Inflammatory macrophage treated with lipopolysaccharide for 4 hours (primary cell): ENCODE measurements at regions not wholly inside any gene's neighbourhood (a gene's known extent, or its start where the extent isn't known, plus 50 kb on each side); places are given as distances from the start of the nearest gene placed in this dataset.

Experiments used
- DNase-seq: peaks from one replicate; pipeline ENCODE4 v3.0.0-alpha.2; 2020

DNA sequence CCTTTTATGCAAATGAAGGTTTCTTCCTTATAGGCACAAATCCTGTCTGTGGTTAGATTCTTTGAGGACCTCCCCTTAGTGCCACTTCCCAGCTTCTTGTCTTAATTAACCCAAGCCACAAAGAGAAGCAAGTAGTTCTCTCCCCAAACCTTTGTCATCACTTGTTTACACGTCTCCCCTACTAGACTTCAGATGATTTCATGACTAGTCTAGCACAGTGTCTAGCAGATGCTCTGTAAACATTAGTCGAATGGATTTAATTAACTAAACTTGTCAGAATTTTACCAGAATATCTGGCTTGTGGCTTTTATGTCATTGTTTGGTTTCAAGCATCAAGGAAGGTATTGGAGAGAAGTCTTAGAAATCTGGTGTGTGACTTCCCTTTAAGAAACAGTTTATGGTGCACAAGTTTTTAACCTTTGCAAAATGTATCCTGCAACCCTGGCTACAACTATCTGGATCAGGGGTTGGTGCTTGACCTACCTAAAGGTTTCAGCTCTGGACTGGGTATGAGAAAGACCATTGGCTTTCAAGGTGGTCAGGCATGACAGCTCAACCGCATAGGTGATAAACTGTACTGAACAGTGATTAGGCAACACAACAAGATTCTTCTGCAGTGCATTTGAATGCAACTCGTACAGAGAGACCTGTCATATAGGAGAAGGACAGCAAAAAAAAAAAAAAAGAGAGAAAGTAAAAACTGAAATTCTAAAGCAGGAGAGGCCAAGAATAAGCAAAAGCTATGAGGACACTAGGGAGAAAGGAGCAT lies 93.2 kb upstream of the CCDC150 start:
- no peak for DNase-seq

DNA sequence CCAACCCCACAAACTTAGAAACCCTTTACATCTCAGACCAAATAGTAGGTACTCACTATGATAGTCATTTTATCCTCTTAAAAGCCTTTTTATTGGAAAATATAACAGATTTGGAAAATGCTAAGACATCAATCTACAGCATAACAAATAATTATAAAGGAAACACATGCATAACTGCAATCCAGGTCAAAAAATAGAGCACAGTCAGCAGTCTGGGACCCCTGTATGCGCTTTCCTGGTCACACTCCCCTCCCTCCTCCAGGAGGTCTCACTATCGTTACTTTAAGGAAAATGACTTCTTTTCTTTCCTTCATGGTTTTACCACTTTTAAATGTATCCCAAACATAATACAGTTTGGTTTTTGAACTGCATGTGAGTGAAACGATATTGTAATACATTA lies 90.5 kb upstream of the CCDC150 start:
- DNase-seq, result no peak

DNA sequence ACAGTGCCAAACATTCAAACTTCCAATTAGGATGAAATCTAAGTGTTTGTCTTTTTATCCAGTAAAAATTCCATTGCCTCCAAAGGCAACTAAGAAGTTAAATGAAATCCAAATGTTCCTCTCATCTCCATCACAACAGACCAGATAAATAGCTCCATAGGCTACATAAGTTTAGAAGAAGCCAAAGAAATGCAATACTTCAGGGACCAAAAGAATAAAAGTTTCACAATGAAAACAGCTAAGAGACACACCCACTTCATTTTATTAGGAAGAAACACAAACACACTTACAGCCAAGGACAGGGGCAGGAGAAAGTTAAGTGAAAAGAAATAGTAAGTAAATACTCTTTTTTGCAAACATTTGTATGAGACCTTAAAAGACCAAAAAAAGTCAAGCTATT lies 88.5 kb upstream of the CCDC150 start:
- DNase-seq, result no peak

DNA sequence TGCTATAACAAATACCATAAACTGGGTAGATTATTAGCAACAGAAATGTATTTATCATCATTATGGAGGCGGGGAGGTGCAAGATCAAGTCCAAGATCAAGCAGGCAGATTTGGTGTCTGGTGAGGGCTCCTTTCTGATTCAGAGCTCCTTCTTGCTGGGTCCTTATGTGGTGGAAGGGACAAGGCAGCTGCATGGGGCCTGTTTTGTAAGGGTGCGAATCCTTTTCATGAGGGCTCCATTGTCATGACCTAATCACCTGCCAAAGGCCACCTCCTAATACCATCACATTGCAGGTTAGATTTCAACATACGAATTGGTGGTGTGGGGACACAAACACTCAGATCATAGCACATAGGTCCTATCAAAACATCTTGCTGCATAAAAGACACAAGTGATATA lies 84.4 kb upstream of the CCDC150 start:
- no peak for DNase-seq

DNA sequence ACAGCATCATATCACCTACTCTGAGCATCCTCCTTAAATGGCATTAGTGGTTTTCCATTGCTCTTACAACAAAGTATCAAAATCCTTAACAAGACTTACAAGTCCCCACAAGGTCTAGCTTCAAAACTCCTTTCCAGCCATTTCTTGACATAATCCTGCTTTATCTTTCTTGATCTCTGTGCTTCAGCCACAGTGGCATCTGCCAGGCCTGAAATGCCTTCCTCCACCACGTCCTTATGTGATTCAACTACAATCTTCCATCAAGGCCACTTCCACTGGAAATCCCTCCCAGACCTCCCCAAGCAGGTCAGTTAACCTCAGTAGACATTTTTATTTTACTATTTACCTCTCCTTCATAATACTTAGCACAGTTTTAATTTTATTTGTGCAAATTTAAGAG lies 83.8 kb upstream of the CCDC150 start:
- no peak for DNase-seq

DNA sequence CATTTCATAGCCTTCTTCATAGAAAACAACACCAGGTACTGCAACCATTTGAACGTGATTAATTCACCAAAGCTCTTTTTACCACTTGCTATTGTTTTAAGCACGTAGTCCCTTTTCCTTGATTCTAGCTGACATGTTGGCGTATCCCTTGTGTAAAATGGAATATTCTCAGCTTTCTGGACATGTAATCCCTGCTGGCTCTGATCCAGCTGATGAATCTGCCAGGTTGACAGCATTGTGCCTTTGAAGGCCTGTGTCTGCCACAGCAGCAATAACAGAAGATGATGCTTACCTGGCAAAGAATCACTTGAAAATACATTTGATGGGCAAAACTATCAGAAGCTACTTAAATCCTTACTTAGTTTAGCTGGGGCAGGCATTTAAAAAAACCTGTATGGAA lies 81.0 kb upstream of the CCDC150 start:
- no peak for DNase-seq

DNA sequence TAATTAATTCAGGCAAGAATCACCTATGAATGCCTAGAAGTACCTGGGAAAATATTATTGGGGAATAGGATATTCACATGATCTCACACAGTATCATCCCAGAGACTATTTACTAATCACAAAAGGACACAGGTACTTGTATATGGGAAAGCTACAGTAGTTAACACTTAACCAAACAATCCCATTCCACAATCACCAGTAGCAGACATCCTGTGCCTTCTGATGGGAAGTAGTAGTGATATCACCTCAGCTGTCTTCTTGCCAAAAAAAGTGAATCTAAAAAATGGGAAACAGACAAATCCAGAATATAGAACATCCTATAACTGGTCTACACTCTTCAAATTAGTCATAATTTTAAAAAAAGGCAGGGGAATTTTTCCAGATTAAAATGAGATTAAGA lies 75.6 kb upstream of the CCDC150 start:
- no peak for DNase-seq

DNA sequence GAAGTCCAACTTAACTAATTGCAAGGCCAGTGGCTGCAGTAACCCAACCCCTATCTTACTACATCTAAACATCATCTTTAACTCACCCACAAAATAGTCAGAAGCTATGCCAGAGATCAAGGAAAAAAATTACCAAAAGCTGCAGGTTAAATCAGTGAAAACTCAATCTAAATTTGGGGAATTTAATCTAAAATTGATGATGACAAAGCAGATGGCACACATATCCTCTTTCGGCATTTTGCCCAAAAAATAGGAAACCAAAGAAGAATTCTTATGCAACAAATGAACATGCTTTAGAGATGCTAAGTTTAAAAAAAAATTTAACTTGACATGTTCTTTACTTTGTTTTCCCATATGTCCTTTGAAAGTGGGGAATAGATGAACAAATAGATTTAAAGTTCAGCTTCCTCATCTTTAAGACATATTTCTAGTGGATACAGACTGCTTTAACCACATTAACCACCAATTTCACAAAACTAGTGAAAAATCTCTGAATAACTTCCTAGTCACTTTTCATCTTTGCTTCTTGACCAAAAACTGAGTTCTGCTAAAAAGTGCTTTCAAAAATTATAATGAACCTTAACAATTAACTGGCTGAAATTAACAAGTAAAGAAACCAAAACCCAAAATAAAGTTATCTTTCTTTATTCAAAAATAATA lies 74.3 kb upstream of the CCDC150 start:
- peak; percentile 15 for DNase-seq

DNA sequence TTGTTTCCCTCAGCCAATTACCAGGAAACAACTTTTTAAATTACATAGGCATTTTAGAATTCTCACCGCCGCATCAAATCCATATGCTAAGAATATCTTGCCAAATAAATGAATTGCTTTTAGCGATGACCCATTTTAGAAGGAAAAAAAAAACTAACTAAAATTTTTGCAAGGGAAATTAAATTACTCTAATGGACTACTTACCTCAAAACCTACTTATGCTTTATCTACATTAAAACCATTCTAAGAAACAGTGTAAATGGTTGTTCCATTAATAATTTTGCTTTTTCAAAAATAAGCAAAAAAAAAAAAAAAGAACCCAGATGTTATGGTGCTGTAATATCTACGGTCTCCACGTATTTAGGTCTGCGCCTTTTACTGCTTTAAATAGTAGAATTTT lies 73.5 kb upstream of the CCDC150 start:
- DNase-seq, result no peak

DNA sequence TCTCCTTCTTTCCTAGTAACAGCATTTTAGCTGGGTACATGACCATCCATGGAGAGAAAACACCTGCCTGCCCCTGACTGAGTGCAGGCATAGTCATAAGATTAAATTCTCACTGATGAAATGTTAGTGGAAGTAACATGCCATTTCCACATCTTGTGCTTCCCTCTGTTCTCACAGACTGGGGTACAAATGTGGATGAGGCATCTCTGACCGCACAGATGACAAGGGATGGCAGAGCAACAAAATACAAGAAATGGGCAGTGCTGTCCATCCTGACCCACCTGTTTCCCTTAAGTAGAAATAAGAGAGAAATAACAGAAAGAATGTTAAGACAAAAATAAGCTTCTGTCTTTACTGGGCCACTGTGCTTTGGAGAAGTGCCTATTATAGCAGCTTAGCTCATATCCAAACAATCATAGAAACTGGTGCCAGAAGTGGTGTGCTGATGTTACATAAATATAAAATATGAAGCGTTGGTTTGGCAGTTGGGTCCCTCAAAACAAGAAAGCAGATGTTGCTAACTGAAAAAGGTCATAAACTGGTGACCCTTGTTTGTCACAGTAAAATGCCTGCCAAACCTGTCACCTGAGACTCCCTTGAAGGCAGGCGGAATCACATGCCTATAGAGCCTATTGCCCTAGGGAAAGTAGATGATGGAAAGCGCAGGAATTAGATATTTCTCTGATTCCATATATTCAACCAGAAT lies 72.4 kb upstream of the CCDC150 start:
- DNase-seq, result peak; percentile 0

DNA sequence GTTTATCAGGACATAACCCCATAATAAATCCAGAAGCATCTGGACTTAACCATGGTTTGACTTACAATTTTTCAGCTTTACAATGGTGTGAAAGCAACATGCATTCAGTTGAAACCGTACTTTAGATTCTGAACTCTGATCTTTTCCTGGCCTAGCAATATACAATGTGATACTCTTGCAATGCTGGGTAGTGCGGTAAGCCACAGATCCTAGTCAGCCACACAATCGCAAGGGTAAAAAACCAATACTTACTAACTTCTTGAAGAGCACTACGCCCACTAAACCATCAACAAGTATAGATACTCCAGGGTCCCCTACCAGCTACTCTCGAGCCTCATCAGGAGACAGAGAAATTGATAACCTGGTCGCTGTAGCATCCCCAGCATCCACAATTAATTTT lies 71.0 kb upstream of the CCDC150 start:
- DNase-seq, result no peak

DNA sequence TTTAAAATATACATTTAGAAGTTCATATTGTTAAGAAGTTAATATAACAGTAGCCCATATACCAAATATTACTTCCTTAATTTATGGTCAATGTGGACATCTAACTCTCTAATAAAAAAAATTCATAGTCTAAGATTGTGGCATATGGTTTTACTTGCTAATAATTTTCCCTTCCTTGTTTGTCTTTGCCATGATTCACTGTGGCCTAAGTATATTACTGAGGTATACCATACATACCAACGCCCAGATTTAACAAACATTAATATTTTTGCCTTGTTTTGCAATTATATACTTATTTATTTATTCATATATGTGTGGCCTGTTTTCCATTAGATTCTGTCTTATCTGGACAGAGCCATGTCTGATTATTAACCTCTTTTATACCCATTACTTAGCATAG lies 54.6 kb upstream of the CCDC150 start:
- no peak for DNase-seq

DNA sequence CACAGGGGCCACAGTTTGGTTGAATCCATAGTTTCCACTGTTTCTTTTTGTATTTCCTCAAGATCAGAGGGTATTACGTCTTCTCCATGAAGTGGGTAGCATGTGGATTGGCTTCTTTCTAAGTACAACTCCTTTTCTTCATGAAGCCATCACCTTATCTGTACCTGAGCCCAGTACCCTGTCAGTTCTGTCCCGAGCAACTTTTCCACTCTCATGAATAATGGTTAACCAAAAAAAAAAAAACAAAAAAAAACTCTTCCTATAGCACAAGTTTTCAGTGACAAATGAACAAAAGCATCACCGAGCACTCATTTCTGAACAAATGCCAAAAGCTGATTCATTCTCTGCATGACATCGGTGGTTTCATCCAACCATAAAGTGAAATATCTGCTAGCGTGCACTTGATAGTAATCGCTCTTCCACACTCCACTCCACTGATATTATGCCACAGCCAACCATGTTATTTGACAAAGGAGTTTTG lies 53.0 kb upstream of the CCDC150 start:
- no peak for DNase-seq

DNA sequence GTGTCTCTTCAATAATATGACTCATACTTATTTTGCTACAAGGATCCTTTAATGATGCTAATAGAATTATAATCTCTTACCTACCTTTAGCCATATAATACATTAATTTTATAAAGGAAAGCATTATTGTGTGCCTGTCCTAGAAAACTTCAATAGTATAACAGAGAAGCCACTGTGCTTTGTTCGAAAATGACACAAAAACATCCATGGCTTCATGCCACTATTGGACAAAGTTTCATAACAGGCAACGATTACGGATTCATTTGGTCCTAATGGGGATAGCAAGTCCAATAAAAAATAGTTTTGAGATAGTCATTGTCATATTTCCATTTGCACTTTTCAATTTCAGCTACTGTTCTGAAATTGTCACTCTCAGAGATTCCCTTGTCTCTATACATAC lies 52.5 kb upstream of the CCDC150 start:
- DNase-seq, result no peak

DNA sequence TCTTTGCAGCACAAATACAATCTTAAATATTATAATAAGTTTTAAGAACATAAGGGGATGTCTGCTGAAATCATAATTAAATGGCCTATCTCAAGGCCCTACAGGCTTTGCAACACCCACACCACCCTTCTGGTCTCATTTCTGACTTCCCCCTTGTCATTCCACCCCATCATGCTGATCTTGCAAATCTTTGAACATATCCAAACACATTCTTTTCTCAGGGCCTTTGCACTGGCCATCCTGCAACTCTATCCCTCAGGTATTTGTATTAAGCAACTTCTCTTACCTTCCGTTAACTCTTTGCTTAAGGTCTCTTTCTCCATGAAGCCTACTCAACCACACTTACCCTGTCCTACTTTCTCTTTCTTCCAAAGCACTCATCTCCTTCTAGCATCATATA lies 51.8 kb upstream of the CCDC150 start:
- DNase-seq, result no peak

DNA sequence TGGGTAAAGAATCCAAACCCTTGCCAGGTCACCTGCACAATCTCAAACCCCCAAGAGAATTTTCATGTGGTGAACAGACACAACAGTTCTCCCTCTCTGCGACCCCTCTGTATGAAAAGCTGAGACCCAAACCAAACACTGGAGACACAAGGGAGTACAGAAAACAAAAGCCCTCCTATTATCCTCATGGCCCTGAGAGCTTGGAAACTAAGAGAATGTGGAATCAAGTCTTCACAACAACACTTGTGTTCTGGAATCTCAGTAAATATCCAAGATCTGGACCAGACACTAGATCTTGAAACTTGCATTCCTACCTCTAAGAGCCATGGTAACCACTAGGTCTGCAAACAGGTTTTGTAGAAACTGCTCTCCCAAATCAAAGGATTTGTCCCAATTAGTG lies 50.1 kb upstream of the CCDC150 start:
- no peak for DNase-seq
